ENCODE measurements at regions not wholly inside any gene's neighbourhood (a gene's known extent, or its start where the extent isn't known, plus 50 kb on each side); places are given as distances from the start of the nearest gene placed in this dataset.

GRCh38 chr4:54400188-54400587 is 171.1 kb downstream of the PDGFRA start:
- TF ChIP-seq CTCF (IDR thresholded peaks at IDR 0.05; ENCODE audit: extremely low read depth in 1 of 2, insufficient read depth in 1 of 2, low read depth in 1 of 2, low read length in 2 of 2), result no peak
- no peak for TF ChIP-seq POLR2A (IDR thresholded peaks at IDR 0.05; ENCODE audit: low read depth, low read length)
- TF ChIP-seq EZH2 (IDR thresholded peaks at IDR 0.05; ENCODE audit: borderline replicate concordance, low read depth, low read length, severe bottlenecking), result no peak
- no peak for TF ChIP-seq GATA2 (IDR thresholded peaks at IDR 0.05; ENCODE audit: insufficient read depth, insufficient read length, low read depth, low read length)
- TF ChIP-seq MYC (IDR thresholded peaks at IDR 0.05; ENCODE audit: low read depth, low read length), result no peak
- no peak for TF ChIP-seq MAX (IDR thresholded peaks at IDR 0.05; ENCODE audit: insufficient read depth, insufficient read length)
- TF ChIP-seq POLR2AphosphoS5 (IDR thresholded peaks at IDR 0.05; ENCODE audit: insufficient read depth, low read depth, low read length), result no peak
